Effector memory CD4-positive, alpha-beta T cell (primary cell): ENCODE measurements at regions not wholly inside any gene's neighbourhood (a gene's known extent, or its start where the extent isn't known, plus 50 kb on each side); places are given as distances from the start of the nearest gene placed in this dataset.
A peak's percentile ranks its signal among the peaks of the same experiment; 100 is the strongest.

Experiments used
- DNase-seq, 3 donors: peaks; one replicate each; pipeline ENCODE4 v3.0.0-alpha.2; 2020
- H3K27ac ChIP-seq: 2 replicates; pipeline ENCODE4 v1.7.0; 2013; ENCODE audit warnings: mild to moderate bottlenecking, low read length, moderate library complexity; ENCODE audit not compliant: insufficient read depth, poor library complexity, severe bottlenecking
- H3K27me3 ChIP-seq: replicated peaks from 2 replicates; pipeline ENCODE4 v1.7.0; 2013; ENCODE audit warnings: mild to moderate bottlenecking, low read length; ENCODE audit not compliant: insufficient read depth, control insufficient read depth, poor library complexity, severe bottlenecking
- H3K36me3 ChIP-seq: 2 replicates; pipeline ENCODE4 v1.7.0; 2013; ENCODE audit warnings: mild to moderate bottlenecking, low read length, moderate library complexity; ENCODE audit not compliant: control insufficient read depth, insufficient read depth
- H3K4me1 ChIP-seq: 2 replicates; pipeline ENCODE4 v1.7.0; 2013; ENCODE audit warnings: low read length, mild to moderate bottlenecking; ENCODE audit not compliant: control insufficient read depth, insufficient read depth, poor library complexity, severe bottlenecking
- H3K4me3 ChIP-seq: 2 replicates; pipeline ENCODE4 v1.7.0; 2013; ENCODE audit warnings: low read length, low read depth, mild to moderate bottlenecking; ENCODE audit not compliant: insufficient read depth, poor library complexity, severe bottlenecking
- H3K9me3 ChIP-seq: 2 replicates; pipeline ENCODE4 v1.7.0; 2013; ENCODE audit warnings: mild to moderate bottlenecking, low read length, moderate library complexity; ENCODE audit not compliant: control insufficient read depth

- H3K27me3 ChIP-seq: no peaks in the 10 kb centered on the region
- no peak for DNase-seq
- no peak overlapping the region for H3K27ac ChIP-seq
- no peaks in the 10 kb centered on the region for H3K9me3 ChIP-seq
- H3K36me3 ChIP-seq: no peaks in the 10 kb centered on the region
- H3K4me3 ChIP-seq: no peak overlapping the region
- H3K4me1 ChIP-seq: peaks cover 16% of the 10 kb centered on the region
Observed at GRCh38 chr3:18681818-18682345, 256.7 kb upstream of the SATB1 start.

DNA sequence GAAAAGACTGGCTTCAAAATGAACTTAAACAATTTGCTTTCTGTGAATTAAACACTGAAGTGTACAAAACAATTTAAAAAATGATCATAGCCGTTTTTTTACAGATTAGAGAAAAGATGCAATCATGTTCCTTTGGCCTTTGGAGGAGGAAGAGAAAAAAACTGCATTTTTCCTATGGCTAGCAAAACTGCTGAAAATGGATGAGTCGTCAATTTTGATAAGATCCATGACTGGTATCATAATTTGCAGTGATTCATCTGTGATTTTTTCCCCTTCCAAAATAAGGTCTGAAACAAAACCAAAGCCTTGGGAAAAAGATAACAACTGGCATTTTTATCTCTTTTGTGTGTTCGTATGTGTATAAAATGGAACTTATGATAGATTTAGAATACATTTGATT, 255.6 kb upstream of the SATB1 start:
- no peaks in the 10 kb centered on the region for H3K36me3 ChIP-seq
- DNase-seq: no peak
- H3K27ac ChIP-seq: no peak overlapping the region
- no peak overlapping the region for H3K4me3 ChIP-seq
- H3K27me3 ChIP-seq: no peaks in the 10 kb centered on the region
- peaks cover 16% of the 10 kb centered on the region for H3K4me1 ChIP-seq
- no peaks in the 10 kb centered on the region for H3K9me3 ChIP-seq

- H3K4me3 ChIP-seq: no peak overlapping the region
- no peaks in the 10 kb centered on the region for H3K36me3 ChIP-seq
- H3K4me1 ChIP-seq: peaks cover 16% of the 10 kb centered on the region
- H3K27me3 ChIP-seq: no peaks in the 10 kb centered on the region
- H3K27ac ChIP-seq: no peak overlapping the region
- DNase-seq: peak in 2 of 3 donors; percentile 1 to 9
- no peaks in the 10 kb centered on the region for H3K9me3 ChIP-seq
Observed at GRCh38 chr3:18679238-18679637, 254.1 kb upstream of the SATB1 start.

DNA sequence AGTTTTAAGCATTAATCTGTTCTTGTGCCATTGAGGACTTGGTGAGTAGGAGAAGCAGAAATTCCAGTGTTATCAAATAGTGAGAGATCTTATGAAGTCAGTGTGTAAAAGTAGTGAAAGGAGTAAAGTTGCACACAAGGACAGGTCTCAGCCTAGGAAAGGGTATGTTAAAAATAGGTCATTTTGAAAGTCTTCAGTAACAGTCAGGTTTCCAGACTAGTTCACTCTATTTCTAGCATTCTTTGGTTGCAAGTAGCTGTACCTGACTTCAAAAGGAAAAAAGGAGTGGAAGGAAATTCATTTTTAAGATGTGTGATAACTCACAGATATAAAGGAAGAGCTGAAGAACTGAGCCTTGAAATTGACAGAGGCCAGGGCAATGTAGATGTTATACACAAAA, 250.1 kb upstream of the SATB1 start:
- no peaks in the 10 kb centered on the region for H3K9me3 ChIP-seq
- peaks cover 16% of the 10 kb centered on the region for H3K4me1 ChIP-seq
- no peak overlapping the region for H3K27ac ChIP-seq
- H3K36me3 ChIP-seq: no peaks in the 10 kb centered on the region
- H3K4me3 ChIP-seq: no peak overlapping the region
- no peak for DNase-seq
- H3K27me3 ChIP-seq: no peaks in the 10 kb centered on the region

- no peaks in the 10 kb centered on the region for H3K27me3 ChIP-seq
- H3K27ac ChIP-seq: no peak overlapping the region
- H3K9me3 ChIP-seq: no peaks in the 10 kb centered on the region
- H3K36me3 ChIP-seq: no peaks in the 10 kb centered on the region
- no peak for DNase-seq
- no peak overlapping the region for H3K4me3 ChIP-seq
- H3K4me1 ChIP-seq: no peaks in the 10 kb centered on the region
Observed at GRCh38 chr3:18672561-18672960, 247.4 kb upstream of the SATB1 start.

- Histone ChIP-seq H3K27me3 (no peaks in the 10 kb centered on the region), H3K4me1 (no peaks in the 10 kb centered on the region), H3K27ac (no peak overlapping the region), H3K4me3 (no peak overlapping the region), H3K9me3 (no peaks in the 10 kb centered on the region), H3K36me3 (no peaks in the 10 kb centered on the region)
- DNase-seq: no peak
Observed at GRCh38 chr3:18670759-18671158, 245.6 kb upstream of the SATB1 start.

GRCh38 chr3:18669374-18669773, 244.2 kb upstream of the SATB1 start:
- no peak for DNase-seq
- Histone ChIP-seq H3K36me3 (no peaks in the 10 kb centered on the region), H3K27ac (no peak overlapping the region), H3K27me3 (no peaks in the 10 kb centered on the region), H3K4me1 (no peaks in the 10 kb centered on the region), H3K4me3 (no peak overlapping the region), H3K9me3 (no peaks in the 10 kb centered on the region)

DNA sequence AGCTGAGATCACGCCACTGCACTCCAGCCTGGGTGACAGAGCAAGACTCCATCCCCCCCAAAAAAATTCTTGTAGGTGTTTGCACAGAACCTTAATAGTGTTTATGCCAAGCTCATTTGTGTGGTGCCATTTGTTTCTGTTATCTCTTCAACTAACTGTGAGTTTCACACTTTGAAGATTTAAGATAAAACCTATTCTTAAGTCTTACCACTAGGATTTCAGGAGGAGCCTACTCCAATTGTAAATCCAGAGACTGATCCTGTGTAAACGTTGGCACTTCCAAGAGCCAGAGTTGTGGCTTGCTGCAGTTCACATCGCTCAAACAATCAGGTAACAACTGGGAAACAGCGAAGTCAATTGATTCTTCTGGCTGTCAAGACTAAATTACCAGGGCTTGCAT, 242.4 kb upstream of the SATB1 start:
- no peaks in the 10 kb centered on the region for H3K4me1 ChIP-seq
- DNase-seq: no peak
- H3K9me3 ChIP-seq: no peaks in the 10 kb centered on the region
- no peak overlapping the region for H3K27ac ChIP-seq
- no peak overlapping the region for H3K4me3 ChIP-seq
- no peaks in the 10 kb centered on the region for H3K36me3 ChIP-seq
- no peaks in the 10 kb centered on the region for H3K27me3 ChIP-seq

- Histone ChIP-seq H3K4me1 (no peaks in the 10 kb centered on the region), H3K4me3 (no peak overlapping the region), H3K27ac (no peak overlapping the region), H3K9me3 (no peaks in the 10 kb centered on the region), H3K27me3 (no peaks in the 10 kb centered on the region), H3K36me3 (no peaks in the 10 kb centered on the region)
- no peak for DNase-seq
Observed at GRCh38 chr3:18666655-18667054, 241.5 kb upstream of the SATB1 start.

DNA sequence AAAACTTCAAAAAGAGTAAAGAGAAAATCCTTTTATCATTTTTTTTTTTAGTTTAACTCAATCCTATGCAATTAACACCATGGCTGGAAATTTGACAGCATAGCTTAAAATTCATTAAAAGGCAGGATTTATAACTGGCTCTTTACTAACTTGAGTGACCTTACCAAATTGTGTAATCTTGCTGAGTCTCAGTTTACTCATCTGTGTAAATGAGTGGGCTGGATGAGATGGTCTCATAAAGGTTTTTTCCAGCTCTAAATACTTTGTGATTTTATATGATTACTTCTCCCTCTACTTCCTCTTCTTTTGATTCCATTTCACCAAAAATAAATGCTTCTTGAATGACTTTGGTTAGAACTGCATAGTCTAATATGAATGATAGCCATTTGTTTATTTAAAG, 234.9 kb upstream of the SATB1 start:
- DNase-seq: no peak
- no peak overlapping the region for H3K4me3 ChIP-seq
- H3K4me1 ChIP-seq: peaks cover 11% of the 10 kb centered on the region
- H3K36me3 ChIP-seq: no peaks in the 10 kb centered on the region
- no peaks in the 10 kb centered on the region for H3K27me3 ChIP-seq
- no peaks in the 10 kb centered on the region for H3K9me3 ChIP-seq
- no peak overlapping the region for H3K27ac ChIP-seq
